Endodermal cell (in vitro differentiated cells): ENCODE measurements at regions not wholly inside any gene's neighbourhood (a gene's known extent, or its start where the extent isn't known, plus 50 kb on each side); places are given as distances from the start of the nearest gene placed in this dataset.

ENCODE experiments used
- DNase-seq: peaks from one replicate; pipeline ENCODE4 v3.0.0-alpha.2; 2017
- H3K27ac ChIP-seq: 2 replicates; pipeline ENCODE4 v1.5.1; 2013; ENCODE audit warnings: mild to moderate bottlenecking, low read depth, low read length, moderate library complexity
- H3K27me3 ChIP-seq: 2 replicates; pipeline ENCODE4 v1.6.1; 2013; ENCODE audit warnings: mild to moderate bottlenecking, low read length, moderate library complexity; ENCODE audit not compliant: insufficient read depth, control insufficient read depth, poor library complexity, severe bottlenecking
- H3K36me3 ChIP-seq: 2 replicates; pipeline ENCODE4 v1.7.0; 2013; ENCODE audit warnings: mild to moderate bottlenecking, low read length, moderate library complexity; ENCODE audit not compliant: control insufficient read depth, insufficient read depth
- H3K4me1 ChIP-seq: one replicate; pipeline ENCODE4 v1.7.0; 2013; ENCODE audit warnings: low read length; ENCODE audit not compliant: control insufficient read depth, insufficient read depth
- H3K4me3 ChIP-seq: 2 replicates; pipeline ENCODE4 v1.5.1; 2013; ENCODE audit warnings: mild to moderate bottlenecking, low read length, moderate library complexity
- H3K9ac ChIP-seq: 2 replicates; pipeline ENCODE4 v1.6.1; 2013; ENCODE audit warnings: mild to moderate bottlenecking, low read length, moderate library complexity; ENCODE audit not compliant: poor library complexity, severe bottlenecking; ENCODE audit errors: extremely low read depth
- H3K9me3 ChIP-seq: 2 replicates; pipeline ENCODE4 v1.6.1; 2013; ENCODE audit warnings: mild to moderate bottlenecking, low read length, moderate library complexity; ENCODE audit not compliant: control insufficient read depth
- H3K27ac Mint-ChIP-seq: 2 replicates; pipeline ENCODE4 v1.8.0; 2020; ENCODE audit warnings: mixed read lengths
- H3K27me3 Mint-ChIP-seq: 2 replicates; pipeline ENCODE4 v1.8.0; 2021; ENCODE audit warnings: mild to moderate bottlenecking, mixed read lengths; ENCODE audit not compliant: insufficient read depth
- H3K36me3 Mint-ChIP-seq: 2 replicates; pipeline ENCODE4 v1.8.0; 2020; ENCODE audit warnings: low read depth, mixed read lengths
- H3K4me1 Mint-ChIP-seq: 2 replicates; pipeline ENCODE4 v1.8.0; 2020; ENCODE audit warnings: mixed read lengths
- H3K4me3 Mint-ChIP-seq: 2 replicates; pipeline ENCODE4 v1.8.0; 2020; ENCODE audit warnings: mild to moderate bottlenecking, moderate library complexity, mixed read lengths
- H3K9me3 Mint-ChIP-seq: 2 replicates; pipeline ENCODE4 v1.8.0; 2020; ENCODE audit warnings: mild to moderate bottlenecking, mixed read lengths
- WGBS, 2 experiments: methylation state at CpG; one replicate each; pipeline versions ENCODE4 v1.1.5 to v1.1.7; 2013; ENCODE audit warnings: missing lambda C conversion rate in 2 of 2, mixed read lengths in 1 of 2; ENCODE audit not compliant: insufficient coverage in 1 of 2, insufficient read length in 1 of 2; 5-methylcytosine and 5-hydroxymethylcytosine counted together
- TF ChIP-seq, protein P1 (sequence below): fragments of 200-600 bp; sonication (generic); conservative IDR thresholded peaks from 2 replicates; pipeline ENCODE4 v1.5.0; 2021; ENCODE audit warnings: antibody characterized with exemption, mild to moderate bottlenecking

- Mint-ChIP-seq H3K27ac (no peak overlapping the region), H3K27me3 (no peaks in the 10 kb centered on the region), H3K36me3 (no peaks in the 10 kb centered on the region), H3K4me3 (no peak overlapping the region), H3K4me1 (peaks cover 7% of the 10 kb centered on the region), H3K9me3 (no peaks in the 10 kb centered on the region)
- Histone ChIP-seq H3K27ac (no peak overlapping the region), H3K36me3 (no peaks in the 10 kb centered on the region), H3K4me1 (no peaks in the 10 kb centered on the region), H3K9ac (no peak overlapping the region), H3K4me3 (no peak overlapping the region), H3K27me3 (no peaks in the 10 kb centered on the region), H3K9me3 (no peaks in the 10 kb centered on the region)
- TF ChIP-seq, protein P1, sequence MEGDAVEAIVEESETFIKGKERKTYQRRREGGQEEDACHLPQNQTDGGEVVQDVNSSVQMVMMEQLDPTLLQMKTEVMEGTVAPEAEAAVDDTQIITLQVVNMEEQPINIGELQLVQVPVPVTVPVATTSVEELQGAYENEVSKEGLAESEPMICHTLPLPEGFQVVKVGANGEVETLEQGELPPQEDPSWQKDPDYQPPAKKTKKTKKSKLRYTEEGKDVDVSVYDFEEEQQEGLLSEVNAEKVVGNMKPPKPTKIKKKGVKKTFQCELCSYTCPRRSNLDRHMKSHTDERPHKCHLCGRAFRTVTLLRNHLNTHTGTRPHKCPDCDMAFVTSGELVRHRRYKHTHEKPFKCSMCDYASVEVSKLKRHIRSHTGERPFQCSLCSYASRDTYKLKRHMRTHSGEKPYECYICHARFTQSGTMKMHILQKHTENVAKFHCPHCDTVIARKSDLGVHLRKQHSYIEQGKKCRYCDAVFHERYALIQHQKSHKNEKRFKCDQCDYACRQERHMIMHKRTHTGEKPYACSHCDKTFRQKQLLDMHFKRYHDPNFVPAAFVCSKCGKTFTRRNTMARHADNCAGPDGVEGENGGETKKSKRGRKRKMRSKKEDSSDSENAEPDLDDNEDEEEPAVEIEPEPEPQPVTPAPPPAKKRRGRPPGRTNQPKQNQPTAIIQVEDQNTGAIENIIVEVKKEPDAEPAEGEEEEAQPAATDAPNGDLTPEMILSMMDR: no peak
- 76 to 94% methylated on average over 3 to 4 of the region's 4 CpGs for WGBS, 2 experiments
- DNase-seq: no peak
Measured at GRCh38 chr4:123787512-123788080, 391.0 kb downstream of the SPRY1 start.

DNA sequence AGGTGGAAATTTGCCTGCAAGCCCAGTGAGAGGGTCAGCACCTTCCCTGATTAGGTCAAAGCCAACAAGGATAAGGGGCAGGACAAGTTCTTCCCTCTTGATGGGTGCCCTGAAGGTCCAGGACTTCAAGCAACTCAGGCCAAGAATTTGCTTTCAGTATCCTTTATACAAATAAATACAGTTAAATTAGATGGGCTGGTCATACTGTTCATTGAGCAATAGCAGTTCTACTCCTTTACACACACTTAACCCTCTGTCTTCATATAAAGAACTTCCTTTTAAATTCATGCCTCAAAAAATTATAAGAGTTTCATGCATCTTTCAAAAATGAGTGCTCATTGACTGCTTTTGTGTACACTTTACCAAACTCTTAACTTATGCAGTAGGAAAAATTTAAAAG lies 392.0 kb downstream of the SPRY1 start:
- no peaks in the 10 kb centered on the region for H3K9me3 Mint-ChIP-seq
- Histone ChIP-seq H3K27ac (no peak overlapping the region), H3K9ac (no peak overlapping the region), H3K9me3 (no peaks in the 10 kb centered on the region), H3K36me3 (no peaks in the 10 kb centered on the region), H3K4me1 (no peaks in the 10 kb centered on the region), H3K27me3 (no peaks in the 10 kb centered on the region), H3K4me3 (no peak overlapping the region)
- no peak overlapping the region for H3K27ac Mint-ChIP-seq
- H3K36me3 Mint-ChIP-seq: no peaks in the 10 kb centered on the region
- H3K4me3 Mint-ChIP-seq: no peak overlapping the region
- H3K27me3 Mint-ChIP-seq: no peaks in the 10 kb centered on the region
- H3K4me1 Mint-ChIP-seq: peaks cover 4% of the 10 kb centered on the region
- TF ChIP-seq, protein P1: no peak
- no peak for DNase-seq

DNA sequence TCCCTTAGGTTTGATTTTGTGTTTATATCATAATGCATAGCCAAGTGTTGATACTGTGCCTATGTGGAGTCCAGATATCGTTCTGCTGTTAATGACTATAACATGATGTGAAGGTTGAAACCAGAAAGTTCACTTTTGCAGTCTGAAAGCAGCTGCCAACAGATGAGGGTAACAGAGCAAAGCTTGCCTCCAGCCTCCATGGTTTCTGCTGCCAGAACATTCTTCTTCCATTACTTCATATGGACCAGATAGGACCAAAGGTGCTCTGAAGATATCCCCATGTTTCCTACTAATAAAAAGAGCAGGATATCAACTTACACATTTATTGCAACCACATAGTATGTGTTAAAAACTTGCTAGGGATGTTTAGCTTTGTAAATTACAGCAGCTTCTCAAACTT lies 394.1 kb downstream of the SPRY1 start:
- H3K27ac Mint-ChIP-seq: no peak overlapping the region
- H3K9me3 Mint-ChIP-seq: no peaks in the 10 kb centered on the region
- no peaks in the 10 kb centered on the region for H3K4me1 Mint-ChIP-seq
- 86 to 89% methylated on average over 1 of the region's 1 CpG for whole genome bisulfite sequencing, 2 experiments
- H3K36me3 ChIP-seq: no peaks in the 10 kb centered on the region
- H3K4me3 ChIP-seq: no peak overlapping the region
- no peak for DNase-seq
- H3K27me3 ChIP-seq: no peaks in the 10 kb centered on the region
- no peak overlapping the region for H3K27ac ChIP-seq
- no peaks in the 10 kb centered on the region for H3K27me3 Mint-ChIP-seq
- peaks cover under 1% of the 10 kb centered on the region for H3K9me3 ChIP-seq
- TF ChIP-seq, protein P1: no peak
- no peaks in the 10 kb centered on the region for H3K36me3 Mint-ChIP-seq
- no peak overlapping the region for H3K4me3 Mint-ChIP-seq
- H3K9ac ChIP-seq: no peak overlapping the region
- H3K4me1 ChIP-seq: no peaks in the 10 kb centered on the region
